H1 (cell line): ENCODE measurements at regions not wholly inside any gene's neighbourhood (a gene's known extent, or its start where the extent isn't known, plus 50 kb on each side); places are given as distances from the start of the nearest gene placed in this dataset.

Source experiments
- CTCF ChIA-PET: fragments of 300-600 bp; sonication (Branson Sonifier 250); formaldehyde crosslinking; loops from one replicate; lab custom pipeline; 2021; ENCODE audit not compliant: partially characterized antibody; lab: Charles Lee
- POLR2A ChIA-PET: fragments of 300-600 bp; sonication (Branson Sonifier 250); formaldehyde crosslinking; loops from one replicate; lab custom pipeline; 2021; ENCODE audit warnings: inconsistent platforms; ENCODE audit not compliant: partially characterized antibody; lab: Charles Lee
- DNase-seq, 2 experiments: peaks; one replicate each; pipeline versions ENCODE4 v3.0.0 to v3.0.0-alpha.2; 2010 to 2022; ENCODE audit warnings: low spot score in 2 of 2, low read depth in 1 of 2, mixed read lengths in 1 of 2
- FAIRE-seq: peaks from 2 replicates; lab custom pipeline; 2011; peaks lifted over from hg19 to GRCh38; lab: Jason Lieb, UNC
- H2AFZ ChIP-seq: 2 replicates; pipeline ENCODE4 v1.8.1; 2012; ENCODE audit warnings: low read length, inconsistent platforms
- H2AK5ac ChIP-seq: 2 replicates; pipeline ENCODE4 v1.6.1; 2013; ENCODE audit warnings: low read depth, low read length
- H2BK120ac ChIP-seq: replicated peaks from 2 replicates; pipeline ENCODE3; 2013; ENCODE audit warnings: low read depth, low read length, inconsistent platforms
- H2BK12ac ChIP-seq: 2 replicates; pipeline ENCODE4 v1.6.1; 2013; ENCODE audit warnings: low read depth, low read length
- H2BK15ac ChIP-seq: 2 replicates; pipeline ENCODE4 v1.6.1; 2013; ENCODE audit warnings: low read length
- H2BK20ac ChIP-seq: 2 replicates; pipeline ENCODE4 v1.6.1; 2013; ENCODE audit warnings: low read length
- H2BK5ac ChIP-seq: 2 replicates; pipeline ENCODE4 v1.6.1; 2013; ENCODE audit warnings: low read depth, low read length
- H3K14ac ChIP-seq: 2 replicates; pipeline ENCODE4 v1.6.1; 2013; ENCODE audit warnings: inconsistent platforms; ENCODE audit not compliant: insufficient read length
- H3K18ac ChIP-seq: 2 replicates; pipeline ENCODE4 v1.6.1; 2013; ENCODE audit warnings: low read length; ENCODE audit errors: extremely low read depth
- H3K23ac ChIP-seq: 2 replicates; pipeline ENCODE4 v1.6.1; 2013; ENCODE audit warnings: inconsistent platforms; ENCODE audit not compliant: insufficient read length
- H3K23me2 ChIP-seq: 2 replicates; pipeline ENCODE4 v1.6.1; 2013; ENCODE audit warnings: low read depth, low read length
- H3K27ac ChIP-seq: 2 replicates; pipeline ENCODE4 v1.6.1; 2011; ENCODE audit warnings: low read depth, low read length, inconsistent platforms
- H3K27me3 ChIP-seq, 4 experiments: replicated peaks in 1 of 4; 1 replicate in 1 of 4; 2 replicates in 3 of 4; pipeline versions ENCODE4 v1.6.1 to v1.8.1; 2011 to 2013; ENCODE audit warnings: low read length in 3 of 4, mild to moderate bottlenecking in 3 of 4, inconsistent platforms in 2 of 4, mixed read lengths in 2 of 4, moderate library complexity in 1 of 4; ENCODE audit not compliant: control insufficient read depth in 3 of 4, insufficient read depth in 3 of 4; ENCODE audit errors: extremely low read depth in 1 of 4
- H3K36me3 ChIP-seq, 4 experiments: 2 replicates each; pipeline versions ENCODE4 v1.6.1 to v1.8.1; 2011 to 2013; ENCODE audit warnings: mild to moderate bottlenecking in 4 of 4, low read length in 3 of 4, moderate library complexity in 2 of 4, control low read depth in 1 of 4, inconsistent platforms in 1 of 4; ENCODE audit not compliant: insufficient read depth in 4 of 4, control insufficient read depth in 2 of 4
- H3K4ac ChIP-seq: replicated peaks from 2 replicates; pipeline ENCODE3; 2013; ENCODE audit warnings: low read length, low read depth, mixed read lengths, inconsistent platforms; ENCODE audit not compliant: insufficient read length
- H3K4me1 ChIP-seq, 4 experiments: replicated peaks in 1 of 4; 1 replicate in 1 of 4; 2 replicates in 3 of 4; pipeline versions ENCODE4 v1.6.1 to v1.8.1; 2011 to 2013; ENCODE audit warnings: low read length in 3 of 4, inconsistent platforms in 2 of 4, mixed read lengths in 1 of 4; ENCODE audit not compliant: insufficient read depth in 4 of 4, control insufficient read depth in 3 of 4
- H3K4me2 ChIP-seq, 2 experiments: 2 replicates each; pipeline versions ENCODE4 v1.6.1 to v1.8.1; 2011 to 2013; ENCODE audit warnings: low read depth in 2 of 2, low read length in 2 of 2, control low read depth in 1 of 2, inconsistent platforms in 1 of 2, mild to moderate bottlenecking in 1 of 2; ENCODE audit not compliant: insufficient read depth in 1 of 2
- H3K4me3 ChIP-seq, 4 experiments: fragments of 200-600, 300-600 bp in 1 of 4; sonication (generic), shearing (Covaris generic), sonication (Bioruptor Twin) in 1 of 4; 2 replicates each; pipeline versions ENCODE4 v1.5.1 to v1.8.1; 2011 to 2016; ENCODE audit warnings: low read length in 4 of 4, low read depth in 3 of 4, control low read depth in 2 of 4, inconsistent platforms in 2 of 4, mild to moderate bottlenecking in 2 of 4, mixed read lengths in 1 of 4, moderate library complexity in 1 of 4; ENCODE audit not compliant: insufficient read depth in 2 of 4; ENCODE audit errors: extremely low read depth in 1 of 4
- H3K56ac ChIP-seq: replicated peaks from 2 replicates; pipeline ENCODE3; 2013; ENCODE audit warnings: low read depth, mild to moderate bottlenecking, mixed read lengths, low read length, inconsistent platforms; ENCODE audit not compliant: insufficient read length
- H3K79me1 ChIP-seq: 2 replicates; pipeline ENCODE4 v1.6.1; 2013; ENCODE audit warnings: low read depth, low read length, control low read depth
- H3K79me2 ChIP-seq, 2 experiments: 2 replicates each; pipeline versions ENCODE4 v1.6.1 to v1.8.1; 2012 to 2013; ENCODE audit warnings: low read length in 2 of 2, mild to moderate bottlenecking in 2 of 2, inconsistent platforms in 1 of 2; ENCODE audit not compliant: insufficient read depth in 2 of 2, control insufficient read depth in 1 of 2
- H3K9ac ChIP-seq, 4 experiments: replicated peaks in 1 of 4; 1 replicate in 1 of 4; 2 replicates in 3 of 4; pipeline versions ENCODE4 v1.6.1 to v1.8.1; 2011 to 2013; ENCODE audit warnings: low read depth in 3 of 4, low read length in 3 of 4, control low read depth in 2 of 4, mild to moderate bottlenecking in 2 of 4, moderate library complexity in 2 of 4, inconsistent platforms in 1 of 4; ENCODE audit errors: extremely low read depth in 1 of 4
- H3K9me3 ChIP-seq, 2 experiments: 2 replicates each; pipeline versions ENCODE4 v1.6.1 to v1.8.1; 2012 to 2013; ENCODE audit warnings: mild to moderate bottlenecking in 2 of 2, moderate library complexity in 2 of 2, control low read depth in 1 of 2, inconsistent platforms in 1 of 2, low read depth in 1 of 2, low read length in 1 of 2, mixed read lengths in 1 of 2; ENCODE audit not compliant: insufficient read depth in 2 of 2
- H4K20me1 ChIP-seq, 2 experiments: replicated peaks in 1 of 2; 2 replicates each; pipeline versions ENCODE3 to v1.8.1; 2011 to 2013; ENCODE audit warnings: inconsistent platforms in 2 of 2, low read length in 2 of 2, mild to moderate bottlenecking in 1 of 2; ENCODE audit not compliant: insufficient read depth in 2 of 2, control insufficient read depth in 1 of 2
- H4K5ac ChIP-seq: 2 replicates; pipeline ENCODE4 v1.6.1; 2013; ENCODE audit warnings: low read length, low read depth, mixed read lengths, inconsistent platforms; ENCODE audit not compliant: insufficient read length
- H4K8ac ChIP-seq: 2 replicates; pipeline ENCODE4 v1.8.0; 2013; ENCODE audit warnings: mild to moderate bottlenecking, moderate library complexity, low read length, inconsistent platforms; ENCODE audit not compliant: insufficient read depth; ENCODE audit errors: extremely low read depth
- H4K91ac ChIP-seq: replicated peaks from 2 replicates; pipeline ENCODE3; 2013; ENCODE audit warnings: low read length, mixed read lengths, inconsistent platforms; ENCODE audit not compliant: insufficient read length
- ATF3 ChIP-seq: IDR thresholded peaks from 2 replicates; pipeline ENCODE4 v1.6.1; 2011; ENCODE audit warnings: low read depth, mild to moderate bottlenecking, low read length; ENCODE audit not compliant: insufficient read depth
- CEBPB ChIP-seq: IDR thresholded peaks from 2 replicates; pipeline ENCODE4 v1.6.1; 2012; ENCODE audit warnings: low read depth, low read length
- EP300 ChIP-seq, 2 experiments: IDR thresholded peaks; 1 replicate in 1 of 2; 2 replicates in 1 of 2; pipeline ENCODE4 v1.6.1; 2011 to 2012; ENCODE audit warnings: low read depth in 2 of 2, low read length in 2 of 2, mild to moderate bottlenecking in 2 of 2, borderline replicate concordance in 1 of 2, inconsistent platforms in 1 of 2, moderate library complexity in 1 of 2
- JUN ChIP-seq: IDR thresholded peaks from 2 replicates; pipeline ENCODE4 v1.6.1; 2011; ENCODE audit warnings: low read depth, mild to moderate bottlenecking, improper control_type of control experiment, low read length
- JUND ChIP-seq: IDR thresholded peaks from 2 replicates; pipeline ENCODE4 v1.6.1; 2011; ENCODE audit warnings: mild to moderate bottlenecking, improper control_type of control experiment, low read length
- KDM5A ChIP-seq: fragments of 200-600 bp; IDR thresholded peaks from 2 replicates; pipeline ENCODE4 v1.7.1; 2012; ENCODE audit warnings: mild to moderate bottlenecking, low read length, inconsistent platforms, mixed read lengths
- MAFK ChIP-seq: IDR thresholded peaks from 2 replicates; pipeline ENCODE4 v1.6.1; 2012; ENCODE audit warnings: low read depth, mild to moderate bottlenecking, improper control_type of control experiment, low read length
- MAX ChIP-seq: IDR thresholded peaks from 2 replicates; pipeline ENCODE4 v1.6.1; 2012; ENCODE audit warnings: inconsistent platforms
- POLR2A ChIP-seq, 2 experiments: IDR thresholded peaks; 1 replicate in 1 of 2; 2 replicates in 1 of 2; pipeline ENCODE4 v1.6.1; 2011; ENCODE audit warnings: low read depth in 2 of 2, low read length in 2 of 2, mild to moderate bottlenecking in 2 of 2; ENCODE audit errors: control extremely low read depth in 1 of 2
- POU5F1 ChIP-seq: IDR thresholded peaks from 2 replicates; pipeline ENCODE4 v1.6.1; 2011; ENCODE audit warnings: low read depth, mild to moderate bottlenecking, low read length, moderate library complexity
- RFX5 ChIP-seq: IDR thresholded peaks from 2 replicates; pipeline ENCODE4 v1.6.1; 2011; ENCODE audit warnings: low read depth, low read length, improper control_type of control experiment, borderline replicate concordance
- RNF2 ChIP-seq: fragments of 200-900, 300-1000 bp; sonication (generic); IDR thresholded peaks from 2 replicates; pipeline ENCODE4 v1.7.1; 2016; ENCODE audit warnings: borderline replicate concordance, low read depth, mild to moderate bottlenecking, antibody characterized with exemption, low read length; ENCODE audit not compliant: poor library complexity, severe bottlenecking; ENCODE audit errors: missing control alignments
- RXRA ChIP-seq: IDR thresholded peaks from 2 replicates; pipeline ENCODE4 v1.6.1; 2011; ENCODE audit warnings: low read depth, mild to moderate bottlenecking, low read length, moderate library complexity; ENCODE audit not compliant: insufficient read depth
- SRF ChIP-seq: IDR thresholded peaks from 2 replicates; pipeline ENCODE4 v1.6.1; 2011; ENCODE audit warnings: mild to moderate bottlenecking, low read depth, low read length, moderate library complexity
- ZNF274 ChIP-seq: IDR thresholded peaks from 2 replicates; pipeline ENCODE4 v1.7.0; 2012; ENCODE audit warnings: low read length, borderline replicate concordance; ENCODE audit errors: extremely low read depth
- WGBS, 2 experiments: shearing (Covaris generic) in 1 of 2; methylation state at CpG; one replicate each; pipeline versions ENCODE4 v1.1.6 to v1.1.7; 2013 to 2015; ENCODE audit warnings: low lambda C conversion rate in 2 of 2, mixed read lengths in 2 of 2, inconsistent platforms in 1 of 2, low coverage in 1 of 2, missing lambda C conversion rate in 1 of 2; ENCODE audit not compliant: insufficient replicate concordance in 2 of 2, insufficient coverage in 1 of 2, insufficient read length in 1 of 2; ENCODE audit errors: extremely low coverage in 1 of 2, missing lambda C conversion rate in 1 of 2; 5-methylcytosine and 5-hydroxymethylcytosine counted together

- no peaks in the 10 kb centered on the region for H3K79me2 ChIP-seq
- H4K5ac ChIP-seq: no peak overlapping the region
- no peak overlapping the region for H4K8ac ChIP-seq
- POLR2A ChIA-PET: no interaction called here
- H3K9me3 ChIP-seq: no peaks in the 10 kb centered on the region
- no peak for DNase-seq
- H2BK5ac ChIP-seq: no peak overlapping the region
- no peak for FAIRE-seq
- no peak overlapping the region for H2BK15ac ChIP-seq
- H3K18ac ChIP-seq: no peak overlapping the region
- H3K27me3 ChIP-seq: no peaks in the 10 kb centered on the region
- H3K14ac ChIP-seq: no peak overlapping the region
- H3K9ac ChIP-seq: no peak overlapping the region
- no peak overlapping the region for H3K27ac ChIP-seq
- no peak overlapping the region for H3K4me3 ChIP-seq
- H3K36me3 ChIP-seq: no peaks in the 10 kb centered on the region
- H2AFZ ChIP-seq: no peak overlapping the region
- H3K23me2 ChIP-seq: no peaks in the 10 kb centered on the region
- H3K4me2 ChIP-seq: no peak overlapping the region
- H4K20me1 ChIP-seq: no peaks in the 10 kb centered on the region
- no peak overlapping the region for H2BK120ac ChIP-seq
- H2AK5ac ChIP-seq: no peak overlapping the region
- H3K79me1 ChIP-seq: no peaks in the 10 kb centered on the region
- no peaks in the 10 kb centered on the region for H3K4me1 ChIP-seq
- WGBS, 2 experiments: 88% methylated on average over 2 of the region's 2 CpGs; no CpG with 5 or more reads in 1 of the 2 experiments
- no peak overlapping the region for H3K23ac ChIP-seq
- no peak overlapping the region for H3K56ac ChIP-seq
- H2BK12ac ChIP-seq: no peak overlapping the region
- H3K4ac ChIP-seq: no peak overlapping the region
- CTCF ChIA-PET: interaction anchor here (0.8 to 2.0 kb wide), 9 partner anchors 10 to 527 kb away, joined by 3 to 10 read pairs (median 4); no protein-coding TSS in a partner anchor
- no peak overlapping the region for H4K91ac ChIP-seq
- H2BK20ac ChIP-seq: no peak overlapping the region
- TF ChIP-seq RFX5: no peak
- TF ChIP-seq JUND: no peak
- TF ChIP-seq KDM5A: no peak
- no peak for TF ChIP-seq MAFK
- no peak for TF ChIP-seq ATF3
- TF ChIP-seq CEBPB: no peak
- TF ChIP-seq ZNF274: no peak
- no peak for TF ChIP-seq SRF
- no peak for TF ChIP-seq POU5F1
- TF ChIP-seq RXRA: no peak
- no peak for TF ChIP-seq RNF2
- TF ChIP-seq EP300 (IDR thresholded peaks at IDR 0.05; ENCODE audit: borderline replicate concordance in 1 of 2, low read depth in 2 of 2, low read length in 2 of 2): no peak
- TF ChIP-seq POLR2A (IDR thresholded peaks at IDR 0.05; ENCODE audit: control extremely low read depth in 1 of 2, low read depth in 2 of 2, low read length in 2 of 2): no peak
- TF ChIP-seq JUN: no peak
- no peak for TF ChIP-seq MAX
Observed at GRCh38 chr21:16081304-16081703, 351.5 kb downstream of the USP25 start.
